ENCODE measurements at regions not wholly inside any gene's neighbourhood (a gene's known extent, or its start where the extent isn't known, plus 50 kb on each side); places are given as distances from the start of the nearest gene placed in this dataset.

DNA sequence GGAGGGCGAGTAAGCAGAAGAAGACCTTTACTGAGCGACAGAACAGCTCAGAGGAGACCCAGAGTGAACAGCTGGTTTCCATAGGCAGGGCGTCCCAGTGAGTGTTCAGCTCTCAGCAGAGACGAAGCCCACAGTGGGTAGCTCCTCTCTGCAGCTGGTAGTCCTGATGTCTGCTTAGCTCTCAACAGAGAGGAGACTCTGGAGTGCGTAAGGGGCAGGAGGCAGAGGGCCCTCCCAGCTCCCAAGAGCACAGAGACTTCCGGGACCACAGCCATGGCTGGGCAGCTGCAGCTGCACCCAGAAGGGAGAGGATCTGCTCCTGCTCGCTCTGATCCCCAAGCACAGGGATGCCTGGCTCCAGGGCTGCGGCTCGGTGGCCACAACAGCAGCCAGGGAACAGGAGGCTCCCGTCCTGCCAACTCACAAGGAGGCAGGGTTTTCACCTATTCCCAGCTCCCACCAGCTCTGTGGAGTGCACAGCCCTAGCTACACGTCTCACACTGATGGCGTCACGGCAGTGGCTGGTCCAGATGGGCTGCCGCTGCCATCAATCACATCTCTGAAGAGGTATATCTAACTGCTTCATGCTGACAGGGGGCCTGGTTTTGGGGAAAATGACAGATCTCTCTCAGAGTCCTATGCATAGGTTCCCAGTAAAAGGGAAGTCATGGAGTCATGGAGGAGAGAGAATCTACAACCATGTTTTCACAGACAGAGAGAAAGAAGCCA is 2660.1 kb upstream of the PCDH20 start:
- DNase-seq (ENCODE audit: low spot score), result no peak

GRCh38 chr13:64074971-64075474 is 2659.4 kb upstream of the PCDH20 start:
- no peak for DNase-seq (ENCODE audit: low spot score)

DNA sequence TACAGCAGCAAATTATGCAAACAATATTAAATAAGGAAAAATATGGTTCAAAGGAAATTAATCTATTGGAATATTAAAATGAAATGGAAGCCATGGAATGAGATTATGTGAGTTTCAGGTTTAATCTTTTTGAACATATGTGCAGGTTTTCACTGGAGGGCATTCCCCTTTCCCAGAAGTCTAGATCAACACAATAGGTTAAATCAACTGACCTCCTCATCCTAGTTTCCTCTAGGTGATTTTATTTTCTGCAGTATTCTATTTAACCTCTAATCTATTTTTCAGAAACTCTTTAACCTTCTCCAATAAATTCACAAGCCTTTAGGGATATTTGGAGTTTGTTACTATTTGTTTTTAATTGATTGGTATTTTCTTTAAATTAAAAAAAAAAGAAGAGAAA is 2657.6 kb upstream of the PCDH20 start:
- DNase-seq (ENCODE audit: low spot score), result no peak

GRCh38 chr13:64071352-64071751 is 2655.7 kb upstream of the PCDH20 start:
- no peak for DNase-seq (ENCODE audit: low spot score)

GRCh38 chr13:64069892-64070291 is 2654.2 kb upstream of the PCDH20 start:
- no peak for DNase-seq (ENCODE audit: low spot score)

GRCh38 chr13:64066711-64067110 is 2651.1 kb upstream of the PCDH20 start:
- no peak for DNase-seq (ENCODE audit: low spot score)

- DNase-seq (ENCODE audit: low spot score), result no peak
Observed at GRCh38 chr13:64061649-64062048, 2646.0 kb upstream of the PCDH20 start.

DNA sequence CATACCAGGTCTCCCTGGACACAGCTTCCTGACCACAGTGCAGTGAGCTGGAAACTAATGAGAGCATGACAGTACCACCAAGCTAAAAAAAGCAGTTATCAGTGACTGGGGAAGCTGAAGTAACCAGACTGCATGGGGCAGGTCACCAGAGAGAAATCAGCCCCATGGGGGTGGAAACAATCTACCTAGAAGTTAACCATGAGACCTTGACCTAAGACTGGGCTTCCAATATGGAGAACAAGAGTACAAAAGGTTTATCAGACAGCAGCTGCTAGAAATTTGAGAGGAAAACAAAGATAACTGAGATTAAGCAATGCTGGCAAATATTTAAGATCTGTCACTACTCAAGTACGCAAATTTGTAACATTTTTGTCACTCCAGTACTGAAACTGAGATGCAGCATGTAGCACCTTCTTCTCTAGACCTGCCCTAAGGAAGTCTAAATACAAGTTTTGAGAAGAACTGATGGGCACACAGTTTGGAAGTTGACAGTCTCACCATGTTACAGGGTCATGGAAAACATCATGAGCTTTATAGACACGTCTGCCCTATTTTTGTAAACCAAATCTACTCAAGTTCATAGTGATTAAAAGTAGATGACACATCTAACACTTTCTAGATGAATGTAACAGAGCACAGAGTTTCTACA is 2641.8 kb upstream of the PCDH20 start:
- DNase-seq (ENCODE audit: low spot score), result no peak

DNA sequence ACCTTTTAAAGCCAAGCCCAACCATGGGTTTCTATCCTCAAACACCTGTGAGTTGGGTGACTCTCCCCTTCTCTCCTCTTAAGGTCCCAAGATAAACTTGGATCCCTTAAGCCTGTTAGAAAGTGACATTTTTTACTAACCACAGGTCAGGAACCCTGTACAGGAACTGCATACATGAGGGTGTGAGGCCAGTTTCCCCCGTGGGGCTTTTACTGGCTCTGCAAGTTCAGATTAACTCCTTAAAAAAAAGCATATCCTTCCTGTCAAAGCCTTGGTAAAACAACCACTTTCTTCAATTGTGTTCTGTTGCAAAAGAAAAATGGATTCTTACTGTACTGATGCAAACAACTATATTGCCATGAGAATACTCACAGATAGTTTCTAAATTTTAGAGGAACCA is 2638.7 kb upstream of the PCDH20 start:
- no peak for DNase-seq (ENCODE audit: low spot score)

DNA sequence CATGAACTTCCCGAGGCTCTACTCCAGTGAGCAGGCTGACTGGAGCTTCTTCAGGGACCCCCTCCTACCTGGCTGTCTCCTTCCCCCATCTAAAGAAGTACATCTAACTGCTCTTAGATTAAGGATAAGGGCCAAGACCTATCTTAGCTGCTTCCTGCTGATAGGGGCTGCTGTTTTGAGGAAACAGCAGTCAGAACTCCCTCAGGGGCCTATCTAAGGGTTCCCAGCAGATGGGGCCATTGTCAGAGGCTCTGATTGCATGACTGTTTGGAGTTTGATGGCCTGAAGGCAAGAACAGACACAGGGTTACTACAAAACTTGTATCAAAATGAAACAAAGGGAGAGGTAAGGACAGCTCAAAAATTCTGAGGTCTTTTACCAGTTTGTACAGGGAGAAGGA is 2636.9 kb upstream of the PCDH20 start:
- DNase-seq (ENCODE audit: low spot score), result no peak

DNA sequence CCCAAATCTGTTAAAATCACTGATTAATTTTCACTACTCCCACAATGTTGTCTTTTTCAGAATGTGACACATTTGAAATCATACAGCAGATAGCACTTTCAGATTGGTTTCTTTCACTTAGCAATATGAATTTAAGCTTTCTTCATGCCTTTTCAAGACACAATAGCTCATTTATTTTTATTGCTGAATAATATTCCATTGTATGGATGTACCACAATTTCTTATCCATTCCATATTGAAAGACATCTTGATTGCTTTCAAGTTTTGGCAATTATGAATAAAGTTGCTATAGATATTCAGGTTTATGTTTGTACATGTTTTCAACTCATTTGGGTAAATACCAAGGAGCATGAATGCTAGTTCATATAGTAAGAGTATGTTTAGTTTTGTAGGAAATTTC is 2635.6 kb upstream of the PCDH20 start:
- DNase-seq (ENCODE audit: low spot score), result no peak

DNA sequence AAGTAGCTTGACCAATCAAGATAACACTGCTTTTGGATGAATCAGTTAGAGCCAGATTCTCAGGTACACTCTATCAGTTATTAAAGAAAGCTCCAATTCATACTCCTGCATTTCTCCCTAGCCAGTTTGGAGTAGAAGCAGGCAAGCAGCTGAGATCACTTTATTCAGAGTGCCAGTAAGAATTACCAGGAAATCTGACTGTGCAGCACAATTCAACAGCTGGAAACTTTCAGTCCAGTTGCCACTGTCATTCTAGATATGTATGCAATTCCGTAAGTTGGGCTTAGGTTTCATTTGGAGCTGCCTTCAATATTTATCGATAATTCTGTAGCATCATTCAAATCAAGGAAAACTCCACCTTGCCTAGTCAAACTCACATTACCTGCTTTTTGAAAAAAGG is 2625.6 kb upstream of the PCDH20 start:
- DNase-seq (ENCODE audit: low spot score), result no peak

DNA sequence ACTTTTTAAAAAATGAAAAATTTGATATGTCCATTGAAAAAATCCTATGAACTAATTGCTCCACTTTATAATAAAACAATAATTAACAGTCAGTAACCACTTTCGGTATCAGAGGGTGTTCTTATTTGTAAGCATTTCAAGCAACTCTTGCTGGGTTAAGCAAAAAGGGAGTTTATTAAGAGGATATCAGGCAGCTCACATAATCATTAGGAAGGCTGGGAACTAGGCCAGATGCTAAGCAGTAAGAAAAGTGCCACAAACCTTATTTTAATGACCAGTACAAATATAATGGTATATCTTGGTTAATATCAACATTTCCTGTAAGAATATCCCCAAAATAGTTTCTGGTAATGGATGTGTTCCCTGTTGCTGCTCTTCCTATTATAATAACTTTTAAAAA is 2618.3 kb upstream of the PCDH20 start:
- DNase-seq (ENCODE audit: low spot score), result no peak

DNA sequence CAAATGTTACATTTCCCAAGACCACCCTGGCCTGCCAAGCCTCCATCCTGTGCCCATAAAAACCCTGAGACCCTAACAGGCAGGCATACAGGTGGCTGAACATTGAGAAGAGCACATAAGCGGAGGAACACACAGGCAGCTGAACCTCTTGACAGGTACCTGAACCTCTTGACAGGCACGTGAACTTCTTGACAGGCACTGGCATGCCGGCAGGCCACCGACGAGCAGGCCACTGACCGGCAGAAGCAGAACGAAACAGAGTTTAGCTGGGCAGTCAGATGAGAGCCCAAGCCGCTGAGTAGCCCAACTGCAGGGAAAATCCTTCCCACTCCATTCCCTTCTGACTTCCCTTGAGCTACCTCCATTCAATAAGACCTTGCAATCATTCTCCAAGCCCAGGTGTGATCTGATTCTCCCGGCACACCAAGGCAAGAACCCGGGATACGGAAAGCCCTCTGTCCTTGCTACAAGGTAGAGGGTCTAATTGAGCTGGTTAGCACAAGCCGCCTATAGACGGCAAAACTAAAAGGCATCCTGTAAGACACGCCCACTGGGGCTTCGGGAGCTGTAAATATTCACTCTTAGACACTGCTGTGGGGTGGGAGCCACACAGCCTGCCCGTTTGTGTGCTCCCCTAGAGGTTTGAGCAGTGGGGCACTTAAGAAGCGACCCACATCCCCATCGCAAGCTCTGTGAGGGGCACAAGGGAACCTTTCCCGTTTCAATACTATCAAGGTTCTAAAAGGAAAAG is 2613.9 kb upstream of the PCDH20 start:
- DNase-seq (ENCODE audit: low spot score), result no peak

DNA sequence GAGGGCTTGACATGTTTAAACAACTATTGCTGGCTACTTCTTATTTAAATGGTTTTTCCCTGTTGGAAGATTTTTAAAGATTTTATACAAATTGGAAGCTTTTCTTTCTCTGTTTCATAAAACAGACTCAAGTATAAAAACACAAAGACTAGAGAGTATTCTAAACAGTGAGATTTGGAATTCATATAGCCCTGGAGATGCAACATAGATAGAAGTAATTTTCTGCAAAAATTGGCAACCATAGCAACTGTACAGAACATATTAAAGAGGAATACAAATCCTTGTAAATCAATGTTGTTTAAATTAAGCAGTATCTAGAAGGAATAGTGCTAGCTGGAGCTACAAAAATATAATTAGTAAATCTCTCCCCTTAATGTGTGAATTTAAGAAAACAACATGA is 2612.9 kb upstream of the PCDH20 start:
- no peak for DNase-seq (ENCODE audit: low spot score)

GRCh38 chr13:64020126-64020525 is 2604.5 kb upstream of the PCDH20 start:
- DNase-seq (ENCODE audit: low spot score), result no peak

- DNase-seq (ENCODE audit: low spot score), result no peak
Observed at GRCh38 chr13:64007339-64007738, 2591.7 kb upstream of the PCDH20 start.

DNA sequence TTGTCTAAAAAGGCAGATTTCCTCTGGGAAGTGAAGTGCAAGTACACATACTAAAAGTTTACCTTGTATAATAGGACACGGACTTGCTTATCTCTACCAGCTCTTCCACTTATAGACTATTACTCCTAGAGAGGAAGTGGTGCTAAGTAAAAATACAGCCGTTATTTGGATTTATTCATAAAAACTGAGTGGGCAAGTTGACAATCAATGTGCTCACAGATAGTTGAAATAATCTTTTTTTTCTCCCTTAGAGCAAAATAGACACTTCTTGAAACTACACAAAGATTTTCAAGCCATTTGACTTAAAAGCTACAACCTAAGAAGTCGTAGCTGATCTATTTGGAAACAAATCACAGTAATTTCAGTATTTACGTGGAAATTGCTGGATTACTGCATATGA is 2584.7 kb upstream of the PCDH20 start:
- DNase-seq (ENCODE audit: low spot score), result no peak

DNA sequence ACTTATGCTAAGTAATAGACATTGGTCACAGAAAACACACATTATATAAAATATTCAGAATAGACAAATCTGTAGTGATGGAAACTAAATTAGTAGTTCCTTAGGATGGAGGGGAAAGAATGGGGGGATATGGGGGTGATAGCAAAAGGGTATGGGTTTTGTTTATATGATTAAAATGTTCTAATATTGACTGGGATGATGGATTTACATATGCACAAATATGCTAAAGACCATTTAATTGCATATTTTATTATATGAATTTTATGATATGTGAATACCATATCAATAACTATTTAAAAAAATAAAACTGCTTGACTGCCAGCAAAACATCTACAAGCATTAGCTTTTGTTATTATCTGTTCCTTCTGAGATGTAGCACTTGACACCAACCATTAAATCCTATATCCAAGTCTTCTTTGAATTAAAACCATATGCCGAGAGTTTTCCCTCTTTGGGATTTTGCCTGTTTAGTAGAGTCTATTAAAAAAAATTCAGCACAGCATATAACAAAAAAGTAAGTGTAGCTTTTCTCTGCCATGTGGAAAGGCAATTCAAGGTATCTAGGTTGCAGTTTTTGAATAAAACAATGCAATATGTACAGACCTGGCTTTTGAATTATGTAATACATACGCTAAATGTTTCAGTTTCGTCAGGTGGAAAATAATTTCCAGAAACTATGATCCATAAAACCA is 2584.1 kb upstream of the PCDH20 start:
- no peak for DNase-seq (ENCODE audit: low spot score)

- DNase-seq (ENCODE audit: low spot score), result no peak
Observed at GRCh38 chr13:63983366-63983765, 2567.7 kb upstream of the PCDH20 start.

GRCh38 chr13:63979951-63980350 is 2564.3 kb upstream of the PCDH20 start:
- no peak for DNase-seq (ENCODE audit: low spot score)

GRCh38 chr13:63972328-63972727 is 2556.7 kb upstream of the PCDH20 start:
- DNase-seq (ENCODE audit: low spot score), result no peak
